ENCODE measurements at regions not wholly inside any gene's neighbourhood (a gene's known extent, or its start where the extent isn't known, plus 50 kb on each side); places are given as distances from the start of the nearest gene placed in this dataset.

- Histone ChIP-seq H3K27me3 (ENCODE audit: control insufficient read depth, insufficient read depth, low read length) (no peaks in the 10 kb centered on the region), H3K4me1 (ENCODE audit: control insufficient read depth, insufficient read depth, low read length) (no peaks in the 10 kb centered on the region), H3K36me3 (ENCODE audit: control insufficient read depth, insufficient read depth, low read length) (no peaks in the 10 kb centered on the region), H3K9ac (ENCODE audit: low read length) (no peak overlapping the region), H3K4me3 (ENCODE audit: low read length) (no peak overlapping the region), H3K9me3 (ENCODE audit: control insufficient read depth, low read length) (no peaks in the 10 kb centered on the region)
Observed at GRCh38 chr10:33422471-33423153, 88.1 kb upstream of the NRP1 start.

- H3K9ac ChIP-seq (ENCODE audit: low read length), result no peak overlapping the region
- no peaks in the 10 kb centered on the region for H3K4me1 ChIP-seq (ENCODE audit: control insufficient read depth, insufficient read depth, low read length)
- no peak overlapping the region for H3K4me3 ChIP-seq (ENCODE audit: low read length)
- no peaks in the 10 kb centered on the region for H3K27me3 ChIP-seq (ENCODE audit: control insufficient read depth, insufficient read depth, low read length)
- H3K36me3 ChIP-seq (ENCODE audit: control insufficient read depth, insufficient read depth, low read length), result no peaks in the 10 kb centered on the region
- no peaks in the 10 kb centered on the region for H3K9me3 ChIP-seq (ENCODE audit: control insufficient read depth, low read length)
Observed at GRCh38 chr10:33421789-33422462, 87.5 kb upstream of the NRP1 start.

- H3K4me1 ChIP-seq (ENCODE audit: control insufficient read depth, insufficient read depth, low read length), result no peaks in the 10 kb centered on the region
- no peaks in the 10 kb centered on the region for H3K9me3 ChIP-seq (ENCODE audit: control insufficient read depth, low read length)
- no peak overlapping the region for H3K9ac ChIP-seq (ENCODE audit: low read length)
- no peak overlapping the region for H3K4me3 ChIP-seq (ENCODE audit: low read length)
- no peaks in the 10 kb centered on the region for H3K27me3 ChIP-seq (ENCODE audit: control insufficient read depth, insufficient read depth, low read length)
- H3K36me3 ChIP-seq (ENCODE audit: control insufficient read depth, insufficient read depth, low read length), result no peaks in the 10 kb centered on the region
Observed at GRCh38 chr10:33419311-33419710, 84.8 kb upstream of the NRP1 start.

- Histone ChIP-seq H3K36me3 (ENCODE audit: control insufficient read depth, insufficient read depth, low read length) (no peaks in the 10 kb centered on the region), H3K9ac (ENCODE audit: low read length) (no peak overlapping the region), H3K4me1 (ENCODE audit: control insufficient read depth, insufficient read depth, low read length) (no peaks in the 10 kb centered on the region), H3K9me3 (ENCODE audit: control insufficient read depth, low read length) (no peaks in the 10 kb centered on the region), H3K4me3 (ENCODE audit: low read length) (no peak overlapping the region), H3K27me3 (ENCODE audit: control insufficient read depth, insufficient read depth, low read length) (no peaks in the 10 kb centered on the region)
Observed at GRCh38 chr10:33418301-33418700, 83.8 kb upstream of the NRP1 start.

- H3K27me3 ChIP-seq (ENCODE audit: control insufficient read depth, insufficient read depth, low read length), result no peaks in the 10 kb centered on the region
- no peaks in the 10 kb centered on the region for H3K9me3 ChIP-seq (ENCODE audit: control insufficient read depth, low read length)
- no peaks in the 10 kb centered on the region for H3K4me1 ChIP-seq (ENCODE audit: control insufficient read depth, insufficient read depth, low read length)
- H3K9ac ChIP-seq (ENCODE audit: low read length), result no peak overlapping the region
- no peaks in the 10 kb centered on the region for H3K36me3 ChIP-seq (ENCODE audit: control insufficient read depth, insufficient read depth, low read length)
- H3K4me3 ChIP-seq (ENCODE audit: low read length), result no peak overlapping the region
Observed at GRCh38 chr10:33416691-33417090, 82.2 kb upstream of the NRP1 start.

- Histone ChIP-seq H3K36me3 (ENCODE audit: control insufficient read depth, insufficient read depth, low read length) (no peaks in the 10 kb centered on the region), H3K4me1 (ENCODE audit: control insufficient read depth, insufficient read depth, low read length) (no peaks in the 10 kb centered on the region), H3K27me3 (ENCODE audit: control insufficient read depth, insufficient read depth, low read length) (no peaks in the 10 kb centered on the region), H3K9me3 (ENCODE audit: control insufficient read depth, low read length) (no peaks in the 10 kb centered on the region), H3K4me3 (ENCODE audit: low read length) (no peak overlapping the region), H3K9ac (ENCODE audit: low read length) (no peak overlapping the region)
Observed at GRCh38 chr10:33416209-33416608, 81.7 kb upstream of the NRP1 start.

- H3K36me3 ChIP-seq (ENCODE audit: control insufficient read depth, insufficient read depth, low read length), result no peaks in the 10 kb centered on the region
- no peaks in the 10 kb centered on the region for H3K4me1 ChIP-seq (ENCODE audit: control insufficient read depth, insufficient read depth, low read length)
- H3K9ac ChIP-seq (ENCODE audit: low read length), result no peak overlapping the region
- no peak overlapping the region for H3K4me3 ChIP-seq (ENCODE audit: low read length)
- H3K9me3 ChIP-seq (ENCODE audit: control insufficient read depth, low read length), result no peaks in the 10 kb centered on the region
- H3K27me3 ChIP-seq (ENCODE audit: control insufficient read depth, insufficient read depth, low read length), result no peaks in the 10 kb centered on the region
Observed at GRCh38 chr10:33414841-33415240, 80.4 kb upstream of the NRP1 start.

- no peaks in the 10 kb centered on the region for H3K4me1 ChIP-seq (ENCODE audit: control insufficient read depth, insufficient read depth, low read length)
- H3K9ac ChIP-seq (ENCODE audit: low read length), result no peak overlapping the region
- H3K9me3 ChIP-seq (ENCODE audit: control insufficient read depth, low read length), result no peaks in the 10 kb centered on the region
- no peak overlapping the region for H3K4me3 ChIP-seq (ENCODE audit: low read length)
- no peaks in the 10 kb centered on the region for H3K27me3 ChIP-seq (ENCODE audit: control insufficient read depth, insufficient read depth, low read length)
- no peaks in the 10 kb centered on the region for H3K36me3 ChIP-seq (ENCODE audit: control insufficient read depth, insufficient read depth, low read length)
Observed at GRCh38 chr10:33412653-33413361, 78.3 kb upstream of the NRP1 start.

GRCh38 chr10:33412241-33412640 is 77.8 kb upstream of the NRP1 start:
- no peaks in the 10 kb centered on the region for H3K4me1 ChIP-seq (ENCODE audit: control insufficient read depth, insufficient read depth, low read length)
- no peaks in the 10 kb centered on the region for H3K36me3 ChIP-seq (ENCODE audit: control insufficient read depth, insufficient read depth, low read length)
- H3K4me3 ChIP-seq (ENCODE audit: low read length), result no peak overlapping the region
- no peaks in the 10 kb centered on the region for H3K9me3 ChIP-seq (ENCODE audit: control insufficient read depth, low read length)
- H3K27me3 ChIP-seq (ENCODE audit: control insufficient read depth, insufficient read depth, low read length), result no peaks in the 10 kb centered on the region
- H3K9ac ChIP-seq (ENCODE audit: low read length), result no peak overlapping the region

- no peak overlapping the region for H3K4me3 ChIP-seq (ENCODE audit: low read length)
- H3K27me3 ChIP-seq (ENCODE audit: control insufficient read depth, insufficient read depth, low read length), result no peaks in the 10 kb centered on the region
- H3K9ac ChIP-seq (ENCODE audit: low read length), result no peak overlapping the region
- no peaks in the 10 kb centered on the region for H3K36me3 ChIP-seq (ENCODE audit: control insufficient read depth, insufficient read depth, low read length)
- H3K4me1 ChIP-seq (ENCODE audit: control insufficient read depth, insufficient read depth, low read length), result no peaks in the 10 kb centered on the region
- no peaks in the 10 kb centered on the region for H3K9me3 ChIP-seq (ENCODE audit: control insufficient read depth, low read length)
Observed at GRCh38 chr10:33410860-33411234, 76.4 kb upstream of the NRP1 start.

GRCh38 chr10:33410096-33410859 is 75.8 kb upstream of the NRP1 start:
- H3K36me3 ChIP-seq (ENCODE audit: control insufficient read depth, insufficient read depth, low read length), result no peaks in the 10 kb centered on the region
- H3K4me1 ChIP-seq (ENCODE audit: control insufficient read depth, insufficient read depth, low read length), result no peaks in the 10 kb centered on the region
- H3K4me3 ChIP-seq (ENCODE audit: low read length), result no peak overlapping the region
- no peaks in the 10 kb centered on the region for H3K9me3 ChIP-seq (ENCODE audit: control insufficient read depth, low read length)
- no peak overlapping the region for H3K9ac ChIP-seq (ENCODE audit: low read length)
- H3K27me3 ChIP-seq (ENCODE audit: control insufficient read depth, insufficient read depth, low read length), result no peaks in the 10 kb centered on the region

- no peaks in the 10 kb centered on the region for H3K36me3 ChIP-seq (ENCODE audit: control insufficient read depth, insufficient read depth, low read length)
- H3K4me1 ChIP-seq (ENCODE audit: control insufficient read depth, insufficient read depth, low read length), result no peaks in the 10 kb centered on the region
- H3K4me3 ChIP-seq (ENCODE audit: low read length), result no peak overlapping the region
- no peaks in the 10 kb centered on the region for H3K27me3 ChIP-seq (ENCODE audit: control insufficient read depth, insufficient read depth, low read length)
- no peak overlapping the region for H3K9ac ChIP-seq (ENCODE audit: low read length)
- H3K9me3 ChIP-seq (ENCODE audit: control insufficient read depth, low read length), result no peaks in the 10 kb centered on the region
Observed at GRCh38 chr10:33406596-33406995, 72.1 kb upstream of the NRP1 start.

All from mucosa of stomach (tissue), 1 donor.